ENCODE measurements at regions not wholly inside any gene's neighbourhood (a gene's known extent, or its start where the extent isn't known, plus 50 kb on each side); places are given as distances from the start of the nearest gene placed in this dataset.
"Not testable (repeated sequence)": the region's sequence is repeated elsewhere in the genome, so short reads cannot be mapped to it uniquely, and the experiment has no call there.

DNA sequence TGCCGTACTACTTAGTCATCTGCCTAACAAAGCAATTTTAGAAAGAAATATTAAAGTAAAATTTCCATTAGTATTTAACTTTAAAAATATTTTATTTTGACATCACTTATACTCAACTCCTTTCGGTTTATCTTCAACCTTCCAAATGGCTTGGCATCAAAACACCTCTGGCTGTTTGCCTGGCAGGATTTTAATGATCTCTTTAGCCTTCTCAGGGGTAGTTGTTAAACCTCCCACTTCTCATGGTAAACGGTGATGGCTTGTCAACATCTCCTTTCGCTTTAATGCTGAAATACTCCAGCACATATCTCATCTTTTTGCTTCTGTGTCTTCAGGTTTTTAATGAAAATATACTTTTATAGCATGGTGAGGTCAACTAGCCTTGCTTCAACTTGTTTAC is 747.1 kb downstream of the CETN3 start:
- no peak for DNase-seq (ENCODE audit: low read depth in 2 of 2)

DNA sequence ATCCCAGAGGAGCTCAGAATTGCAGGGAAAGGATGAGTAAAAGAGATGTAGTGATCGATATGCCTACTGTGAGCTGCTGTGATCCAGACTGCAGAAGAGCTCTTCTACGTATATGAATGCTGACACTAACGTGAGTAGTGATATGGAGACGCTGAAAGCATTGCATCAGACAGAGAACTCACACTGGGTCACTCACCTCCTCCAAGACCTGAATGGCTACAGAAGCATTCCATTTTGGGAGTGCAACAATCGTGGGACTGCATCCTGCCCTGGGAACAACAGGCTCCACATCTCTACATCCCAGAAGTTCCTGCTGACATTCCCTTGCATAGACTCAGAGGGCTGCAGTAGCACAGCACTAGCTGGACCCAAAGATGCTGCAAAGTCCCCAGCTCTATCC is 755.9 kb upstream of the MEF2C start:
- no peak for DNase-seq (ENCODE audit: low read depth in 2 of 2)

DNA sequence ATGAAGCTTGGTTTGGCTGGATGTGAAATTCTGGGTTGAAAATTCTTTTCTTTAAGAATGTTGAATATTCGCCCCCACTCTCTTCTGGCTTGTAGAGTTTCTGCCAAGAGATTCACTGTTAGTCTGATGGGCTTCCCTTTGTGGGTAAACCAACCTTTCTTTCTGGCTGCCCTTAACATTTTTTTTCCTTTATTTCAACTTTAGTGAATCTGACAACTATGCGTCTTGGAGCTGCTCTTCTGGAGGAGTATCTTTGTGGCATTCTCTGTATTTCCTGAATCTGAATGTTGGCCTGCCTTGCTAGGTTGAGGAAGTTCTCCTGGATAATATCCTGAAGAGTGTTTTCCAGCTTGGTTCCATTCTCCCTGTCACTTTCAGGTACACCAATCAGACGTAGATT is 751.2 kb upstream of the MEF2C start:
- DNase-seq (ENCODE audit: low read depth in 2 of 2), result not testable (repeated sequence)

DNA sequence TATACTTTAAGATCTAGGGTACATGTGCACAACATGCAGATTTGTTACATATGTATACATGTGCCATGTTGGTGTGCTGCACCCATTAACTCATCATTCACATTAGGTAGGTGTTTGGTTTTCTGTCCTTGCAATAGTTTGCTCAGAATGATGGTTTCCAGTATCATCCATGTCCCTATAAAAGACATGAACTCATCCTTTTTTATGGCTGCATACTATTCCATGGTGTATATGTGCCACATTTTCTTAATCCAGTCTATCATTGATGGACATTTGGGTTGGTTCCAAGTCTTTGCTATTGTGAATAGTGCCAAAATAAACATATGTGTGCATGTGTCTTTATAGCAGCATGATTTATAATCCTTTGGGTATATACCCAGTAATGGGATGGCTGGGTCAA is 747.1 kb upstream of the MEF2C start:
- DNase-seq (ENCODE audit: low read depth in 2 of 2), result not testable (repeated sequence)

DNA sequence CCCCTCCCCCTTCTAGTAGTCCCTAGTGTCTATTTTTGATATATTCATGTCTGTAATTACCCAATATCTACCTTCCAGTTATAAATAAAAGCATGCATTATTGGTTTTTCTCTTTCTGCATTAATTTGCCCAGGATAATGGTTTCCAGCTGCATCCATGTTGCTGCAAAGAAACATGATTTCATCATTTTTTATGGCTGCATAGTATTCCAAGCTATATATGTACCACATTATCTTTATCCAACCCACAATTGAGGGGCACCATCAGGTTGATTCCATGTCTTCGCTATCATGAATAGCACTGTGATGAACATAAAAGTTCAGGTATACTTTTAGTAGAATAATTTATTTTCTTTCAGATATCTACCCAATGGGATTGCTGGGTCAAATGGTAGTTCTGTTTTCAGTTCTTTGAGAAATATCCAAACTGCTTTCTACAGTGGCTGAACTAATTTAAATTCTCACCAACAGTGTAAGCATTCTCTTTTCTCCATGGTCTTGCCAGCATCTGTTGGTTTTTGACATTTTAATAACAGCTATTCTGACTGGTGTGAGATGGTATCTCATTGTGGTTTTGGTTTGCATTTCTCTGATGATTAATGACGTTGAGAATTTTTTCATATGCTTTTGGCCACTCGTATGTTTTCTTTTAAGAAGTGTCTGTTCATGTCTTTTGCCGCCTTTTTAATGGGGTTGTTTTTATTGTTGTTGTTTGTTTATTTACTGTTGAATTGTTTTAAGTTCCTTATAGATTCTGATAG is 746.1 kb upstream of the MEF2C start:
- DNase-seq (ENCODE audit: low read depth in 2 of 2), result peak in 1 of 2 experiments; percentile 3

DNA sequence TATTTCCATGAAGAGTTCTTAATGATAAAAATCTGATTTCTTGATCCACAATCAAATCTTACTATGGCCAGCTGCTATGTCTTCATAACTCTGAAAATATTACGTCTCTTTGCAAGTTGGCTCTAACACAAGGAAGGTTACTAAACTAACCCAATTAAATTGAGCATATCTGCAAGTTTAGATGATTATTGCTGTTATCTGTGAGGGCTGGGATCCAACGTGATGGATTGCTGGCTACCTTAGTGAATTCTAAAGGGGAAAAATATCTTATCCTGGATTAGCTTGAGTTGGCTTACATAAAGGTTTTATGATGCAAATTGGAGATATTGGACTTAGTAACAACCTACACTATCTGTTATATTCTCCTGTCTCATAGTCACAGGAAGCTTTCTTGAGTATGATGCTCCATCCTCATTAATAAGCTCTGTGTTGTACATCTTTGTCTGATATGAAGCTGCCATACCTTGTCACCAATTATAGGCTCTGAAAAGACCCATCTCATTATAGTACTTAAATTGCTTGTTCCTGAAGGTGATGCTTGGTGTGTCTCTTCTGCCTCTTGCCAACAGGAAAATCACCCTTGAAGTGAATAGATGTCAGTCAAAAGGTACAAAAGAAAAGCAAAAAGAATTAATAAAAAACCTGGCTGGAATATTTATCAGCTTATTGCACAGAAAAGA is 733.0 kb upstream of the MEF2C start:
- no peak for DNase-seq (ENCODE audit: low read depth in 2 of 2)

DNA sequence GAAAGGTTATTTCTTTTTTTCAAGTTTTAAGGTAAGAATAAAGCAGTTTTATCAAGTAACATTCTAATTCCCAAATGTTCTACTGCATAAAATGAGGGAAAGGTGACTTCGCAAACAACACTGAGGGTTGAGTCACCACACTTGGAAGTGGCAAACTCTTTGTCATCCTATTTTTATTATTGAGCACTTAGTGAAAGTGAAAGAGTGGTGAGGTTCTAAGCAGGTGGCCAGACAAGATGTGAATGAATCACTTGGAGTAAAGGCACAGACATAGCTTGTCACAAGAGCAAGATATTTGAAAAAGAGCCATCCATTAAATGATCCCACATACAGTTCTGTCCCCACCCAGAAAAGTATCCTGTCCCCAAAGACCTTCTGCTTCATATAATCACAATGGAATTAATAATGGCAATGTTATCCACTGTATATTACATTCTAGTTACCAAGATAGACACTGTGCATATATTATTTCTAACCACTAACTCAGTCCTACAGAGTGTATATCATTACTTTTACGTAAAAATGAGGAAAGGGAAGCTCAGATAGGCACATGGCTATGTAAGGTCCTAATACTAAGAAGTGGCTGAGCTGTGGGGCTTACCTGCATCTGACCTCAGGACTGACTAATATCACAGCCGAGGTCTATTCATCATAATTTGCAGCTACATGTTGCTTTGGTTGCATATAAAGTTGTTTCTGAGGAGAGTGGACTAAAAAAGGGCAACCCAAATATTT is 730.4 kb upstream of the MEF2C start:
- DNase-seq (ENCODE audit: low read depth in 2 of 2), result no peak

DNA sequence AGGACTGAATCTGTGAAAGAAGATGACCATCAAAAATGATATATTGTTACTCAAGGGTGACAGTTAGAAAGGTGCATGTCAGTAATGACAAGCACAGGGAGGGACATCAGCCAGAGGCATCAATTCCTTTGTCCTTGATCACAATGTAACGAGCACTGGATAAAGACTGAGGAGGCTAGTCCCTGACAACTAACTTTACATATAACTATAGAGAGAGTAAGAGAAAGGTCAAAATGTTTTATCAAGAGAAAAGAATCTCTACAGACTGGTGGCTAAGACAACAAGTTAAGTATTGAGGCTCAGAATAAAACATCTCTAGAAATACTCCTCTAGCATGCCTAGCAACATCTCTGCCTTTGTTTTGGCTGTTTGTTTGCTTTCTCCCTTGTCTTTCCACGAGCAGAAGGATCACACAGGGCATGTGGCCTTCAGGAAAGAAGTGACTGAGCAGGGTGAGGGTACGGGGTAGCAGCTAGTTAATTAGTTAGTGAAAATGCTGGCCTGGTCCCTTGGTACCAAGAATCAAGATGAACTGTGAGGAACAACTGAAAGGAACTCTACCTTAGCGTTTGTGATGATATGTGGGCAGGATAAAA is 724.1 kb upstream of the MEF2C start:
- no peak for DNase-seq (ENCODE audit: low read depth in 2 of 2)

DNA sequence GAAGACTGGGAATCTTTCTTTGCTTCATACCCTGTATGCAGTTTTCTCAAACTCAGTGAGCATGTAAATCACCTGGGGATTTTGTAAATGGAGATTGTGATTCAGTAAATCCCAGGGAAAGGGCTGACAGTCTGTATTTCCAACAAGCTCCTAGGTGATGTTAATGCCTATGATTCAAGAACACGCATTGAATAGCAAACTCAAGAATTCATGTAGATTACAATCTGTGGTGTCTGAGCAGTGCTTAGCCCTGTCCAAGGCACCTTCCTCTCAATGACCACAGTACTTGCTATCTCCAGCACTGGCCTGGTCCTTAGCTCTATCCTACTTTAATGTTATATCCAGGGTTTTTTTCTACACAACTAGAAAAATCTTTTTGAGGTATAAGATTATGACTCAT is 721.4 kb upstream of the MEF2C start:
- DNase-seq (ENCODE audit: low read depth in 2 of 2), result no peak

DNA sequence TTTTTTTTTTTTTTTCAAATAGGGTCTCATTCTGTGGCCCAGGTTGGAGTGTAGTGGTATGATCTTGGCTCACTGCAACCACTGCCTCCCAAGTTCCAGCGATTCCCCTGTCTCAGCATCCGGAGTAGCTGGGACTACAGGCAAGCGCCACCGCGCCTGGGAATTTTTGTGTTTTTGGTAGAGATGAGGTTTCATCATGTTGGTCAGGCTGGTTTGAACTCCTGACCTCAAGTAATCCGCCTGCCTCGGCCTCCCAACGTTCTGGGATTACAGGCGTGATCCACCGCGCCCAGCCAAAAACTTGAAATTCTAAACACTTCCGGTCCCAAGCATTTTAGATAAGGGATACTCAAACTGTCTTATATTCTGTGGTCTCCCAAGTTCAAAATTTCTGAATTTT is 718.9 kb upstream of the MEF2C start:
- DNase-seq (ENCODE audit: low read depth in 2 of 2), result no peak

DNA sequence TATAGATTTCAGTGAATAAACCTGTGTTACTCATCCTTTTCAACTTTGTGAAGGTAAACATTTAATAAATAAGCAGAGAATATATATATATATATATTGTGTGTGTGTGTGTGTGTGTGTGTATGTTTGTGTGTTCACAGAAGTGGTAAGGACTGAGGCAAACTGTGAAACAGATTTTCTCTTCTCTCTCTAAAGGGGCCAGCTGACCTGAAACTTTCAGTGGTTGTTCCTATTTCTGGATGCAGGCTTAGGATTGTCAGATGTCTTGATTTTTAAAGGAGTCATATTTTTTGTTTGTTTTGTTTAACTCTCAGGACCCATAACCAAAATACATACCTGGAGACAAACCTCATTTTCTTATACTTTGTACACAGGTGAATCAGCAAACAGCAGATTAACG is 714.9 kb upstream of the MEF2C start:
- no peak for DNase-seq (ENCODE audit: low read depth in 2 of 2)

DNA sequence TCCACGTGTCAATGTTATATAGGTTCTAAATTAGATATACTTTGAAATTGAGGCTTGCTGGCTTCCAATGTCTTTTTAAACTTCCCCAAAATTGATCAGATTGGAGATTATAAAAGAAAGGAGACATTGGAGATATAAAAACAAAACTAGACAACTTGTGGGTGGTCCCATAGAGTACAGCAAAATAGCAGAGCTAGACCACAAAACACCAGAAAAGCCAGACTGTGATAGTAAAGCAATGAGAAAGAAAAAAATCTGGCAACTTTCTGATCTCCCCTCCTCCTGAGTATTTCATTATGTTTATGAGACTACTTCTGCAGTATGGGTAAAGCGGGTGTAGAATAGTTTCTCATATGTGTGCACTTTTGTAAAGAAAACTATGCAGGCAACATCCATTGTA is 713.8 kb upstream of the MEF2C start:
- DNase-seq (ENCODE audit: low read depth in 2 of 2), result no peak

DNA sequence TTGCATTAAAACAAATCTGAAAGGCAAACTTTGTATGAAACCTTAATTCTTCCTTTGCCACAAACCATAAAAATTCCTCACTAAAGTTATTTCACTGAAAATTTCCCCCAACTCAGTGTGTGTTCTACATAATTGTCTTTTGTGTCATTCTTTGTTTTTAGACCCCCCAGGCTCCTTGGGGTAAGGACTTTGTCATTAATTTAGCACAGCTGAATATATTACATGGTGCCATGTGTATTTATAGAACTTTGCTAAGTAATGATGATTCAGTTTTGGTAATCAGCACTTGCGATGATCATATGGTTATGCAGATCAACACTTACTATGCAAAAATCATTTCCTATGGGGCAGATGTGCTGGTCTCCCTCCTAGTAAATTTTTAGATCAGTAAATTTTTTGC is 712.1 kb upstream of the MEF2C start:
- DNase-seq (ENCODE audit: low read depth in 2 of 2), result peak; percentile 73 to 80

DNA sequence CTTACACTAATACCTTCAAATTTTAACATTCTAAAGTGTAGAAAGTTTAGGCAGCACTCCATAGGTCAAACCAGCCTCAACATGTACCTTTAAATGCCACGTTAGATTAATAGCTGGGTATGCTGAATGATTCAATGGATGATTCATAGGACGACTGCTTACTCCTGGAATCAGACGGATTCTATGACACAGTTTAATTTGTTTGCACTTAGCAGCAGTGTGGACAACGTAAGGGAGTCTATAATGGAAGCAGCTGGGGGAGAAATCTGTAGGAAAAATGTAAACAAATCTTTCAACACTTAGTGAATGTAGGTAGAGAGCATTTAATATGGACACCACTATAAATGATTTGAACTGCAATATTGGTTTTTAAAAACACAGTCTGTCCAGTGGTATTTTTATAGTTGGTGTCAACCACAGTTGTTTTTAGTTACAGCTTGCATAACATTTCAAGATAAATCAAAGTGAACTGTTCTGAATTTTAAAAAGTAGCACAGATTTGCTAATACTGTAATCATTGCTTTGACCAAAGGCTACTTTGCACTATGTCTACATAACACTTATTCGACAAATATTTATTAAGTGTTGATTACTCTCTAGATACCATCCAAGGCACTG is 701.5 kb upstream of the MEF2C start:
- peak; percentile 91 to 92 for DNase-seq (ENCODE audit: low read depth in 2 of 2)

DNA sequence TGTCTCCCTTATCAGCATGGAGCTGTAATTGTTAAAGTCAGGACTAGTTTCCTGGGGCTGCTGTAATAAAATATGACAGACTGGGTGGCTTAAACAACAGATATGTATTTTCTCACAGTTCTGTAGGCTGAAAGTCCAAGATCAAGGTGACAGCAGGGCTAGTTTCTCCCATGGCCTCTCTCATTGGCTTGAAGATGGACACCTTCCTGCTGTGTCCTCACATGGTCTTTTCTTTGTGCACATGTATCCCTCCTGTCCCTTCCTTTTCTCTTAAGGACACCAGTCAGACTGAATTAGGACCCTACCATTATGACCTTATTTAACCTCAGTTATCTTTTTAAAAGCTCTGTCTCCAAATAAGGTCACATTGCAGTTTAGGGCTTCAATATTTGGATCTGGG is 700.5 kb upstream of the MEF2C start:
- DNase-seq (ENCODE audit: low read depth in 2 of 2), result no peak

DNA sequence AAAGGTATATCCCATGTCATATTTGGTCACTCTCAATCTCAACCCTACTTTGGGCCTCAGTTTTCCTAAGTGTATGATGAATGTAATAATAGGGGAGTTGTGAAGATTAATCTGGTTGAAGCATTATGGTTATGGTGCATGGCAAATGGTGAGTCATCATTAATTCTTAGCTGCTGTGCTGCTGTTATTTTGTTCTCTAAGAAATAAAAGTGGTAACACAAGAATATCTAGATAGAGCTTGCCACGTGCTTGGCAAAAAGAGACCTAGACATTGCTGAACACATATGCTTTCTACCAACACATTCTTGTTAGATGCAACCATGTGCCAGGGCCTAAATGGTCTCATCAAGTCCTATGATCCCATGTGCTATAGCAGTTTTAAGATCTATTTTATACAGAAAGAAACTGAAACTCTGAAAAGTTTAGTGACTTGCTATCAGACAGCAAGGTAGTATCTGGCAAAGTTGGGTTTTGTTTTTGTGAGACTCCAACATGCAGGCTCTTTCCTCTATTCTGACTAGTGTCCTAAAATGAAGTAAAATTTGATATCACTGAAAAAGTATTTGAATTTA is 699.9 kb upstream of the MEF2C start:
- peak in 1 of 2 experiments; percentile 9 for DNase-seq (ENCODE audit: low read depth in 2 of 2)

DNA sequence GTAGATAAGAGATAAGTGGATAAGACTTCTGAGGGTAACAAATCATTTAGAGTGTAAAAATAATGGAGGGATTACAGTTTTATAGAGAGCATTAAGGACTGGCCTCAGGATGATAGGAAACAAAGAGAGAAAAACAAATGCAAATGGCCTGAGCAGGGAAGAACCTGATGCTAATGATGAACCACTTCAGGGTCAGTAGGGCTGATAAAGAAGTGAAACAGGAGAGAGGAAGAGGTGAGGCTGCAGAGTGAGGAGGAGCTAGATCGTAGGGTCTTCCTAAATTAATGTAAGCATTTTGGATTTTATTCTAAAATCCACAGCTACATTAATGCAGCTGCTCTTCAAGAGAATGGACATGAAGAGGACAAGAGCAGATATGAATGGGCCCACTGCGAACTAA is 698.0 kb upstream of the MEF2C start:
- no peak for DNase-seq (ENCODE audit: low read depth in 2 of 2)

DNA sequence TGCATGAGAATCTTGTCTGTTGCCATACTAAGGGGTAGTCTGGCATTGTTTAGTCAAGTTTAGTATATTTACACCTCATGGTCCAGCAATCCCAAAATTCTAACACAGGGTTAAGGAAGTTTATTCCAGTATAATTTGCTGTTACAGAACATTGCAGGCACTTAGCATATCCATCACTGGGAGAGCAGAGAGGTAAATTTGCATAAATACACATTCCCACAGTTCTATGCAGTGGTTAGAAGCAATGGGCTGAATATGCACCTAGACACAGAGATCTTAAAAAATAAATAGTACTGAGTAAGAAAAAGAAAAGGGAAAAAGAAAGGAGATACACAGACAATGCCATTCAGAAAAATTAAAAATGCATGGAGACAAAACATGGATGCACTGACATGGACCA is 692.3 kb upstream of the MEF2C start:
- DNase-seq (ENCODE audit: low read depth in 2 of 2), result no peak

DNA sequence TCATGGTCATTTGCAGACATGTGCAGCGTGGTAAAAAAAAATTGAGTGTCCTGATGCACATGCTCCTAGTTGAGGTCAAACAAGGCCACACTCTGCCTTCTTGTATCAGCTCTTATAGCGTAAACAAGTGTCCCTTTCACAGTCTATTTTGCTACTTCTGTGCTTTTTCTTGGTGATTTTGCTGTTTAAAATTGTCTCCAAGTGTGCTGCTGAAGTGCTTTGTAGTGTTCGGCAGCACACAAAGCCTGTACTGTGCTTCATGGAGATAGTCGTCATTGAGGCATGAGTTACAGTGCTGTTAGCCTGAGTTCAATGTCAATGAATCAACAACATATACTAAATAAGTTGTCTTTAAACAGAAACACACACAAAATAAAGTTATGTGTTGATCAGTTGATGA is 690.4 kb upstream of the MEF2C start:
- DNase-seq (ENCODE audit: low read depth in 2 of 2), result no peak

DNA sequence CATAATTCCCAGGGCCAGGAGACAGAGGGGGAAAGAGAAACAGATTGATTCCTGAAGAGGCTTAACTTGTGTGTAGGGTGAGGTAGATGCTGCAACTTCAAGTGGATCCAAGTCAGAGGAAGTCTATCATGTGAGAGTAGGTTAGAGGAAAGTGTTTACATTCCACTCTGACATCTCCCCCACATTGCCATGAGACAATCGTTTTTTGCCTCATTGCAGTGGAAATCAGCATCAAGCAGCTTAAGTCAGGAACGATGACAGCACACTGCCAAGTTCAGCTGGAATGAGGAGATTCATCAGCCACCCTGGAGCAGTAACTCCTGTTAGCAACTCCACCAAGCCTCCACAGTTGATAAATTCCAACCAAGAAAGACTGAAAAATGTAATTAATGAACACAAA is 689.7 kb upstream of the MEF2C start:
- peak; percentile 46 to 50 for DNase-seq (ENCODE audit: low read depth in 2 of 2)

DNA sequence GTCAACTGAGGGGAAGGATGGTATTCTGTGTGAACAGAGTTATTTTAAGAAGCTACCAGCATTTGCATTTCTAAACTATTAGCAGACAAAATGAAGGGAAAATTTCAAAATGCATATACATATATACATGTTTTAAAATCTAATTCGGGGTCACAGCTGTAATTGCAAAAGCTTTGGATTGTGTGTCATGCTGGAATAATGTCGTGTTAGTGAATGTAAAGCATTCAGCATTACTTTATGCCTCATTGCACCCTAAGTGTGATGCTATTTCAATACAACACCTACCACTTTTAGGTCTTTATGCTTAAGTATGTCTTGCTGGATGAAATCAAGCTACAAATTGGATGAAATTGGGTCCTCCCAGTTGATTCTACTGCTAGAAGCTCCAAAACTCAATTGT is 687.6 kb upstream of the MEF2C start:
- no peak for DNase-seq (ENCODE audit: low read depth in 2 of 2)

DNA sequence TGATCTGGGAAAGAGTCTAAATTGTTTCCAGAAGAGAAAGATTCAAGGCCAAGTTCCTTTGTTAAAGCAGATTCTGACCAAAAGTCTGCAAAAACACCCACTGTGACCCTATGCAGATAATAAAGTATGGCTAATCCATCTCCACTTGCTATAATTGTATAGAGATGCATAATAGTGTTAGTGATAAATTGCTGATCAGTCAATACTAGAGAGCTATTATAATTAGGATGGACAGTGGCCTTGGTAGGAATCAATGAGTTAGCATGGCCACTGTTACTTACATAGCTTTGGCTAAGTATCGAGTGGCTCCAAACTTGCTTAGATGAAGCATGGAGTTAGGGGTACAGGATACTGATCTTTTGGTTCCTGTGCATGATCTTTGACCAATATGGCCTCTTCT is 683.4 kb upstream of the MEF2C start:
- no peak for DNase-seq (ENCODE audit: low read depth in 2 of 2)
